CD4-positive, alpha-beta T cell (primary cell): ENCODE measurements at regions not wholly inside any gene's neighbourhood (a gene's known extent, or its start where the extent isn't known, plus 50 kb on each side); places are given as distances from the start of the nearest gene placed in this dataset.

ENCODE experiments used
- ATAC-seq: fragments of 200-7000 bp; cut with Tn5 transposase; one replicate; pipeline ENCODE4 v1.10.0; 2022; ENCODE audit warnings: mild to moderate bottlenecking; ENCODE audit not compliant: poor library complexity
- CTCF ChIA-PET: fragments of 350-600 bp; sonication (Branson Sonifier 250); formaldehyde crosslinking; loops from one replicate; lab custom pipeline; 2021; ENCODE audit warnings: antibody characterized with exemption, inconsistent platforms; lab: Charles Lee
- POLR2A ChIA-PET: fragments of 350-600 bp; sonication (Branson Sonifier 250); formaldehyde crosslinking; loops from one replicate; lab custom pipeline; 2021; ENCODE audit warnings: antibody characterized with exemption, inconsistent platforms; lab: Charles Lee
- DNase-seq, 14 experiments: peaks; one replicate each; pipeline ENCODE4 v3.0.0-alpha.2; 2013 to 2020; ENCODE audit warnings: mixed read lengths in 2 of 14
- H3K27ac ChIP-seq, 2 donors: one replicate each; pipeline versions ENCODE4 v1.5.1 to v1.7.0; 2013; ENCODE audit warnings: low read length in 2 of 2, low read depth in 1 of 2, mild to moderate bottlenecking in 1 of 2
- H3K27me3 ChIP-seq, 2 experiments: 1 replicate in 1 of 2; 2 replicates in 1 of 2; pipeline versions ENCODE4 v1.6.1 to v1.7.0; 2013; ENCODE audit warnings: low read length in 2 of 2, control low read depth in 1 of 2, mild to moderate bottlenecking in 1 of 2, moderate library complexity in 1 of 2; ENCODE audit not compliant: insufficient read depth in 2 of 2, control insufficient read depth in 1 of 2
- H3K36me3 ChIP-seq: one replicate; pipeline ENCODE4 v1.6.1; 2013; ENCODE audit warnings: low read length, control low read depth; ENCODE audit not compliant: insufficient read depth
- H3K4me1 ChIP-seq: one replicate; pipeline ENCODE4 v1.6.1; 2013; ENCODE audit warnings: low read length, control low read depth; ENCODE audit not compliant: insufficient read depth
- H3K4me3 ChIP-seq: one replicate; pipeline ENCODE4 v1.5.1; 2013; ENCODE audit warnings: mild to moderate bottlenecking, low read length, moderate library complexity
- H3K9me3 ChIP-seq, 2 experiments: 1 replicate in 1 of 2; 2 replicates in 1 of 2; pipeline versions ENCODE4 v1.6.1 to v1.7.0; 2013; ENCODE audit warnings: low read length in 2 of 2, mild to moderate bottlenecking in 2 of 2, control low read depth in 1 of 2, moderate library complexity in 1 of 2; ENCODE audit not compliant: control insufficient read depth in 1 of 2, insufficient read depth in 1 of 2
- H3K27ac Mint-ChIP-seq: one replicate; pipeline ENCODE4 v1.8.0; 2020; ENCODE audit warnings: mixed read lengths
- H3K27me3 Mint-ChIP-seq: one replicate; pipeline ENCODE4 v1.8.0; 2021; ENCODE audit warnings: mixed read lengths
- H3K36me3 Mint-ChIP-seq: one replicate; pipeline ENCODE4 v1.8.0; 2021; ENCODE audit warnings: low read depth, mixed read lengths
- H3K4me1 Mint-ChIP-seq: one replicate; pipeline ENCODE4 v1.8.0; 2021; ENCODE audit warnings: low read depth, mixed read lengths
- H3K4me3 Mint-ChIP-seq: one replicate; pipeline ENCODE4 v1.8.0; 2020; ENCODE audit warnings: mild to moderate bottlenecking, mixed read lengths
- H3K9me3 Mint-ChIP-seq: one replicate; pipeline ENCODE4 v1.8.0; 2020; ENCODE audit warnings: mixed read lengths
- CTCF ChIP-seq: fragments of 200-600 bp; IDR thresholded peaks from one replicate; pipeline ENCODE4 v1.8.0; 2022; ENCODE audit warnings: antibody characterized with exemption, mild to moderate bottlenecking
- intact Hi-C, 2 experiments: fragments of 100-400 bp; cut with DNase I in 1 of 2; cut with micrococcal nuclease in 1 of 2; formaldehyde crosslinking; loops; one replicate each; pipeline versions ENCODE4 v1.15.1 to v1.9.0; 2023 to 2025; cut with DNase I, micrococcal nuclease

DNA sequence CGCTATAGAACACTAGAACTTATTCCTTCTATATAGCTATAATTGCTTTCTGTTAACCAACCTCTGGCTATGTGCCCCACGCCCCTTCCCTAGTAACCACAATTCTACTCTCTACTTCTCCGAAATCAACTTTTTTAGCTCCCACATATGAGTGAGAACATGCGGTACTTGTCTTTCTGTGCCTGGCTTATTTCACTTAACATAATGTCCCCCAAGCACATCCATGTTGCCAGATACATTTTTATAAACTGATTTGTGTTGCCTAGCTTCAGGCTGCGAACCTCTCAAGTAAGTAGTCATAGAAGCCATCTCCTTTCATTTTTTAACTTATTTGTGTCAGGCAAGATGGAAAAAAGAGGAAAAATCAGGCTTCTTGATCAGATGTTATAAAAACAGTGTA lies 249.5 kb downstream of the TMEM167A start:
- no peak for ATAC-seq

GRCh38 chr5:82822634-82822927 lies 254.6 kb downstream of the TMEM167A start:
- POLR2A ChIA-PET: no interaction called here
- Histone ChIP-seq H3K9me3 (no peaks in the 10 kb centered on the region), H3K27ac (no peak overlapping the region), H3K27me3 (no peaks in the 10 kb centered on the region), H3K4me1 (no peaks in the 10 kb centered on the region), H3K36me3 (no peaks in the 10 kb centered on the region), H3K4me3 (no peak overlapping the region)
- ATAC-seq (no peak), DNase-seq (no peak)
- TF ChIP-seq CTCF: no peak
- H3K36me3 Mint-ChIP-seq: no peaks in the 10 kb centered on the region
- no peaks in the 10 kb centered on the region for H3K27me3 Mint-ChIP-seq
- no peak overlapping the region for H3K4me3 Mint-ChIP-seq
- intact Hi-C loops: no loop called here
- H3K27ac Mint-ChIP-seq: no peak overlapping the region
- CTCF ChIA-PET: no interaction called here
- H3K9me3 Mint-ChIP-seq: no peaks in the 10 kb centered on the region
- H3K4me1 Mint-ChIP-seq: peaks cover 8% of the 10 kb centered on the region

More for the DNA sequence above, 249.5 kb downstream of the TMEM167A start:
- H3K9me3 Mint-ChIP-seq: no peaks in the 10 kb centered on the region
- intact Hi-C loops: no loop called here
- no peaks in the 10 kb centered on the region for H3K27me3 ChIP-seq
- no peak overlapping the region for H3K27ac ChIP-seq
- no peak overlapping the region for H3K4me3 ChIP-seq
- ChIA-PET POLR2A (no interaction called here), CTCF (no interaction called here)
- no peaks in the 10 kb centered on the region for H3K4me1 Mint-ChIP-seq
- no peaks in the 10 kb centered on the region for H3K36me3 Mint-ChIP-seq
- no peaks in the 10 kb centered on the region for H3K36me3 ChIP-seq
- no peak overlapping the region for H3K27ac Mint-ChIP-seq
- no peaks in the 10 kb centered on the region for H3K9me3 ChIP-seq
- no peaks in the 10 kb centered on the region for H3K27me3 Mint-ChIP-seq
- TF ChIP-seq CTCF: no peak
- H3K4me1 ChIP-seq: no peaks in the 10 kb centered on the region
- H3K4me3 Mint-ChIP-seq: no peak overlapping the region
- DNase-seq: no peak

GRCh38 chr5:82821846-82822633 lies 255.2 kb downstream of the TMEM167A start:
- no peaks in the 10 kb centered on the region for H3K9me3 ChIP-seq
- no peaks in the 10 kb centered on the region for H3K36me3 ChIP-seq
- H3K27me3 Mint-ChIP-seq: no peaks in the 10 kb centered on the region
- no peak overlapping the region for H3K4me3 ChIP-seq
- no peak overlapping the region for H3K27ac Mint-ChIP-seq
- ChIA-PET POLR2A (no interaction called here), CTCF (no interaction called here)
- H3K9me3 Mint-ChIP-seq: no peaks in the 10 kb centered on the region
- no peak for ATAC-seq
- H3K36me3 Mint-ChIP-seq: no peaks in the 10 kb centered on the region
- H3K4me3 Mint-ChIP-seq: no peak overlapping the region
- peaks cover 8% of the 10 kb centered on the region for H3K4me1 Mint-ChIP-seq
- no peak overlapping the region for H3K27ac ChIP-seq
- no peaks in the 10 kb centered on the region for H3K27me3 ChIP-seq
- no peaks in the 10 kb centered on the region for H3K4me1 ChIP-seq
- no peak for TF ChIP-seq CTCF
- DNase-seq: no peak
- intact Hi-C loops: no loop called here
